ENCODE measurements at regions not wholly inside any gene's neighbourhood (a gene's known extent, or its start where the extent isn't known, plus 50 kb on each side); places are given as distances from the start of the nearest gene placed in this dataset.

- Mint-ChIP-seq H3K4me3 (no peak overlapping the region), H3K27me3 (no peaks in the 10 kb centered on the region), H3K9me3 (no peaks in the 10 kb centered on the region), H3K4me1 (peaks cover 12% of the 10 kb centered on the region), H3K27ac (no peak overlapping the region), H3K36me3 (no peaks in the 10 kb centered on the region)
Measured at GRCh38 chr2:9703085-9703678, 72.4 kb upstream of the YWHAQ start.

- no peaks in the 10 kb centered on the region for H3K27me3 Mint-ChIP-seq
- H3K9me3 Mint-ChIP-seq, result no peaks in the 10 kb centered on the region
- no peaks in the 10 kb centered on the region for H3K36me3 Mint-ChIP-seq
- H3K4me1 Mint-ChIP-seq, result peaks cover 13% of the 10 kb centered on the region
- H3K4me3 Mint-ChIP-seq, result no peak overlapping the region
- H3K27ac Mint-ChIP-seq, result no peak overlapping the region
Measured at GRCh38 chr2:9703701-9704221, 73.0 kb upstream of the YWHAQ start.

GRCh38 chr2:9704600-9704999, 73.8 kb upstream of the YWHAQ start:
- Mint-ChIP-seq H3K4me1 (peaks cover 19% of the 10 kb centered on the region), H3K27ac (peak overlapping the region; percentile 92), H3K27me3 (no peaks in the 10 kb centered on the region), H3K4me3 (no peak overlapping the region), H3K36me3 (no peaks in the 10 kb centered on the region), H3K9me3 (no peaks in the 10 kb centered on the region)

GRCh38 chr2:9705196-9705595, 74.4 kb upstream of the YWHAQ start:
- no peaks in the 10 kb centered on the region for H3K27me3 Mint-ChIP-seq
- H3K9me3 Mint-ChIP-seq, result no peaks in the 10 kb centered on the region
- no peaks in the 10 kb centered on the region for H3K36me3 Mint-ChIP-seq
- no peak overlapping the region for H3K4me3 Mint-ChIP-seq
- H3K27ac Mint-ChIP-seq, result peak overlapping the region; percentile 24
- H3K4me1 Mint-ChIP-seq, result peaks cover 25% of the 10 kb centered on the region

GRCh38 chr2:9707008-9707407, 76.2 kb upstream of the YWHAQ start:
- Mint-ChIP-seq H3K27ac (no peak overlapping the region), H3K9me3 (no peaks in the 10 kb centered on the region), H3K4me1 (peaks cover 28% of the 10 kb centered on the region), H3K4me3 (no peak overlapping the region), H3K27me3 (no peaks in the 10 kb centered on the region), H3K36me3 (no peaks in the 10 kb centered on the region)

GRCh38 chr2:9707611-9708160, 76.9 kb upstream of the YWHAQ start:
- Mint-ChIP-seq H3K4me1 (peaks cover 28% of the 10 kb centered on the region), H3K27ac (peak overlapping the region; percentile 79), H3K4me3 (no peak overlapping the region), H3K9me3 (no peaks in the 10 kb centered on the region), H3K36me3 (no peaks in the 10 kb centered on the region), H3K27me3 (no peaks in the 10 kb centered on the region)

- peak overlapping the region; percentile 46 for H3K27ac Mint-ChIP-seq
- no peaks in the 10 kb centered on the region for H3K27me3 Mint-ChIP-seq
- no peaks in the 10 kb centered on the region for H3K36me3 Mint-ChIP-seq
- peaks cover 25% of the 10 kb centered on the region for H3K4me1 Mint-ChIP-seq
- no peak overlapping the region for H3K4me3 Mint-ChIP-seq
- H3K9me3 Mint-ChIP-seq, result no peaks in the 10 kb centered on the region
Measured at GRCh38 chr2:9708683-9709538, 78.1 kb upstream of the YWHAQ start.

- H3K4me3 Mint-ChIP-seq, result no peak overlapping the region
- H3K4me1 Mint-ChIP-seq, result peaks cover 25% of the 10 kb centered on the region
- no peaks in the 10 kb centered on the region for H3K36me3 Mint-ChIP-seq
- no peaks in the 10 kb centered on the region for H3K9me3 Mint-ChIP-seq
- H3K27me3 Mint-ChIP-seq, result no peaks in the 10 kb centered on the region
- peak overlapping the region; percentile 46 for H3K27ac Mint-ChIP-seq
Measured at GRCh38 chr2:9709539-9710285, 78.9 kb upstream of the YWHAQ start.

GRCh38 chr2:9710311-9710710, 79.5 kb upstream of the YWHAQ start:
- no peak overlapping the region for H3K27ac Mint-ChIP-seq
- H3K4me3 Mint-ChIP-seq, result no peak overlapping the region
- H3K27me3 Mint-ChIP-seq, result no peaks in the 10 kb centered on the region
- H3K9me3 Mint-ChIP-seq, result no peaks in the 10 kb centered on the region
- no peaks in the 10 kb centered on the region for H3K36me3 Mint-ChIP-seq
- H3K4me1 Mint-ChIP-seq, result peaks cover 25% of the 10 kb centered on the region

- H3K36me3 Mint-ChIP-seq, result no peaks in the 10 kb centered on the region
- no peaks in the 10 kb centered on the region for H3K9me3 Mint-ChIP-seq
- H3K27me3 Mint-ChIP-seq, result no peaks in the 10 kb centered on the region
- no peak overlapping the region for H3K4me3 Mint-ChIP-seq
- H3K4me1 Mint-ChIP-seq, result peaks cover 25% of the 10 kb centered on the region
- peak overlapping the region; percentile 30 for H3K27ac Mint-ChIP-seq
Measured at GRCh38 chr2:9712263-9712662, 81.5 kb upstream of the YWHAQ start.

GRCh38 chr2:9714630-9715214, 83.9 kb upstream of the YWHAQ start:
- Mint-ChIP-seq H3K27me3 (no peaks in the 10 kb centered on the region), H3K4me1 (peaks cover 15% of the 10 kb centered on the region), H3K4me3 (no peak overlapping the region), H3K9me3 (no peaks in the 10 kb centered on the region), H3K27ac (no peak overlapping the region), H3K36me3 (no peaks in the 10 kb centered on the region)

- Mint-ChIP-seq H3K36me3 (no peaks in the 10 kb centered on the region), H3K27me3 (no peaks in the 10 kb centered on the region)
Measured at GRCh38 chr2:9715238-9715637, 84.4 kb upstream of the YWHAQ start.

GRCh38 chr2:9717886-9718451, 87.2 kb upstream of the YWHAQ start:
- Mint-ChIP-seq H3K9me3 (no peaks in the 10 kb centered on the region), H3K36me3 (no peaks in the 10 kb centered on the region), H3K27me3 (no peaks in the 10 kb centered on the region), H3K4me3 (no peak overlapping the region), H3K27ac (no peak overlapping the region), H3K4me1 (no peaks in the 10 kb centered on the region)

More at GRCh38 chr2:9715238-9715637, 84.4 kb upstream of the YWHAQ start:
- no peak overlapping the region for H3K4me3 Mint-ChIP-seq
- no peak overlapping the region for H3K27ac Mint-ChIP-seq
- H3K4me1 Mint-ChIP-seq, result peaks cover 10% of the 10 kb centered on the region
- no peaks in the 10 kb centered on the region for H3K9me3 Mint-ChIP-seq

- Mint-ChIP-seq H3K27me3 (no peaks in the 10 kb centered on the region), H3K36me3 (no peaks in the 10 kb centered on the region), H3K4me3 (no peak overlapping the region), H3K27ac (no peak overlapping the region), H3K4me1 (no peaks in the 10 kb centered on the region), H3K9me3 (no peaks in the 10 kb centered on the region)
Measured at GRCh38 chr2:9720352-9721093, 89.7 kb upstream of the YWHAQ start.

All from activated naive CD4-positive, alpha-beta T cell treated with anti-CD3 and anti-CD28 coated beads, Interleukin-2, amount 50 U/mL, for 24 hours (primary cell).